ENCODE measurements at regions not wholly inside any gene's neighbourhood (a gene's known extent, or its start where the extent isn't known, plus 50 kb on each side); places are given as distances from the start of the nearest gene placed in this dataset.
"Not testable (repeated sequence)": the region's sequence is repeated elsewhere in the genome, so short reads cannot be mapped to it uniquely, and the experiment has no call there.

DNA sequence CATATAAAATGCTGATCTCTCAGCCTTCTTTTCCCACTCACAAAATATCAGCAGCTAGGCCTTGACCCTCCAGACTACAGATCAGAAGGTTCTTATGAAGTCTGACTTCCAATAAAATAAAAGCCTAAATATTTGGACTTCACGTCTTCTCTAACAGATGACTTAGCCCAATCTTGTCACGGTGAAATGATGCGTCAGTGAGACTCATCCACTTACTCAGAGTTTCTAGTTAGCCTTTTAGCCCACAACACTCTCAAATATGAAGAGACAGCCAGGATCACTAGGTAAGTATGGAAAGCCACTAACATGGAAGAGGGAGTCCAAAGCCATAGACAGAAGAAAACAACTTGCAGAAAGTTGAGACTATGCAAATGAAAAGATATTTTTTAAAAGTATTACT lies 601.2 kb downstream of the PYDC2 start:
- no peak overlapping the region for H3K4me3 ChIP-seq (ENCODE audit: low read depth, low read length)
- ChIA-PET CTCF (no interaction called here), POLR2A (no interaction called here)
- TF ChIP-seq, protein P1, sequence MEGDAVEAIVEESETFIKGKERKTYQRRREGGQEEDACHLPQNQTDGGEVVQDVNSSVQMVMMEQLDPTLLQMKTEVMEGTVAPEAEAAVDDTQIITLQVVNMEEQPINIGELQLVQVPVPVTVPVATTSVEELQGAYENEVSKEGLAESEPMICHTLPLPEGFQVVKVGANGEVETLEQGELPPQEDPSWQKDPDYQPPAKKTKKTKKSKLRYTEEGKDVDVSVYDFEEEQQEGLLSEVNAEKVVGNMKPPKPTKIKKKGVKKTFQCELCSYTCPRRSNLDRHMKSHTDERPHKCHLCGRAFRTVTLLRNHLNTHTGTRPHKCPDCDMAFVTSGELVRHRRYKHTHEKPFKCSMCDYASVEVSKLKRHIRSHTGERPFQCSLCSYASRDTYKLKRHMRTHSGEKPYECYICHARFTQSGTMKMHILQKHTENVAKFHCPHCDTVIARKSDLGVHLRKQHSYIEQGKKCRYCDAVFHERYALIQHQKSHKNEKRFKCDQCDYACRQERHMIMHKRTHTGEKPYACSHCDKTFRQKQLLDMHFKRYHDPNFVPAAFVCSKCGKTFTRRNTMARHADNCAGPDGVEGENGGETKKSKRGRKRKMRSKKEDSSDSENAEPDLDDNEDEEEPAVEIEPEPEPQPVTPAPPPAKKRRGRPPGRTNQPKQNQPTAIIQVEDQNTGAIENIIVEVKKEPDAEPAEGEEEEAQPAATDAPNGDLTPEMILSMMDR (IDR thresholded peaks at IDR 0.05; ENCODE audit: insufficient read depth, low read length, missing control alignments): no peak
- DNase-seq (ENCODE audit: low read depth, low spot score): no peak

DNA sequence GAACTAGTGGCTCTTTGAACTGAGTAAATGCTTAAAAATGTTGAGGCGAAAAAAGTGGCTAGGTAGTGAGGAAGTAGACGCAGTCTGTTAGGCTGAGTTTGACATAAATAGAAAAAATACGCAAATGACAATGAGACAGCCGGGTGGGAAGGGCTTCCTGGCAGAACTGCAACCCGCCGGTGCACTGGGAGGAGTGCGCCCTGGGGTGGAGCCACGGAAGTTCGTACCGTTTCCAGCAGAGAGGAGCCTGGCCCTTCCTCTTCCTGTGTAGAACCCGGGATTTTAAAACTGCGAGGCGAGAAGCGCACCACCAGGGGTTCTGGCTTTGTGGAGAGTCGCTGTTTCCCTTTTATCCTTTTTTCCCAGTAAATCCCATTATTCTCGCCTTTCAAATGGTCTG lies 602.6 kb downstream of the PYDC2 start:
- TF ChIP-seq, protein P1 (IDR thresholded peaks at IDR 0.05; ENCODE audit: insufficient read depth, low read length, missing control alignments): no peak
- POLR2A ChIA-PET: no interaction called here
- no peak for DNase-seq (ENCODE audit: low read depth, low spot score)
- CTCF ChIA-PET: no interaction called here
- H3K4me3 ChIP-seq (ENCODE audit: low read depth, low read length): no peak overlapping the region

DNA sequence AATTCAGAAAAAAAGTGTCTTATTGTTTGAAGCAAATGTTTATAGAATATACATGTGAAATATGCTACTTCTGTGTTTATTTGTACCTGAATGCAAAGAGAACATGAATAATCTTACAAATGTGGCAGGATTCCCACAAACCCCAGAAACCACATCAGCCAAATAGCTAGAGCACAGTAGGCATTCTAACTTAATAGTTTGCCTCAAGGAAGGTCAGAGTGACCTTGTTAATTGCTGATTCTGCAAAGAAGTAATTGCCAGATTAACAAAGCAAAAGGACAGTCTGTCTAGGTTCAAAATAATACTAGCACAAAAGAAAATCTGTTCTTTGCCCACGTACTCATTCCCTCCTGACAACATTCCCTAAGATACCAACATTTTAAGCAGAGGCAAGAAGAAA lies 604.0 kb downstream of the PYDC2 start:
- CTCF ChIA-PET: no interaction called here

DNA sequence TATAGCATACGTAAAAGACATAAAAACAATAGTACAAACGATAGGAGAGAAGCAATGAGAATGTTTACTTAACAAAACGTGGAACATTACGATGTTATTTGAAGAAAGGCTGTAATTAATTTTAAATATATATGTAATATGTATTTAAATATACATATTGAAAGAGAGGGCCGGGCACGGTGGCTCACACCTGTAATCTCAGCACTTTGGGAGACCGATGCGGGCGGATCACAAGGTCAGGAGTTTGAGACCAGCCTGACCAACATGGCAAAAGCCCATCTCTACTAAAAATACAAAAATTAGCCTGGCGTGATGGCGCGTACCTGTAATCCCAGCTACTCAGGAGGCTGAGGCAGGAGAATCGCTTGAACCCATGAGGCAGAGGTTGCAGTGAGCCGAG lies 605.3 kb downstream of the PYDC2 start:
- POLR2A ChIA-PET, CTCF ChIA-PET: not testable (repeated sequence)

More for the DNA sequence above, 604.0 kb downstream of the PYDC2 start:
- H3K4me3 ChIP-seq (ENCODE audit: low read depth, low read length): no peak overlapping the region
- DNase-seq (ENCODE audit: low read depth, low spot score): no peak
- TF ChIP-seq, protein P1 (IDR thresholded peaks at IDR 0.05; ENCODE audit: insufficient read depth, low read length, missing control alignments): no peak
- POLR2A ChIA-PET: no interaction called here

DNA sequence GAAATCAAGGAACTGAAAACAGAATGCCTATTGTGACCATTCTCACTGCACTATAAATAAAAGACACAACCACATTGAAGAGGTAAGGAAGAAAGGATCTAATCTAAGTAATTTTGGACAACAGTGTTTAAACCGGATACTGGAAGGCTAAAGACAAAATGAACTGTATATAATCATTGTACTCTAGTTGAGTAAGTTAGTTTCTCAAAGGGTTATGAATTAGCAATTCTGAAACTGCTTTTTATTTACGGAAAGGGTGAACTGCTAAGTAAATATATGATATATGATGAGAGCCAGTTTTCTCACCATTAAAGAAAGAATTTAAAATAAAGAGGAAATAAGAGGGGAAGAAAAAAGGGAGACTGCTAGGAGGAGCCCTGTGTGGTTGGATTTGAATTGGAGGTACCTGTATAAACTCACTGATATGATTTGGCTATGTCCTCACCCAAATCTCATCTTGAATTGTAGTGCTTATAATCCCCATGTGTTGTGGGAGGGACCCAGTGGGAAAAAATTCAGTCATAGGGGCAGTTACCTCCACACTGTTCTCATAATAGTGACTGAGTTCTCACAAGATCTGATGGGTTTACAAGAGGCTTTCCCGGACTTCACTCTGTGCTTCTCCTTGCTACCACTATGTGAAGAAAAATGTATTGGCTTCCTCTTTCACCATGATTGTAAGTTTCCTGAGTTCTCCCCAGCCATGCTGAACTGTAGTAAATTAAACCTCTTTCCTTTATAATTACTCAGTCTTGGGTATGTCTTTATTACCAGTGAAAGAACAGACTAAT lies 607.7 kb downstream of the PYDC2 start:
- POLR2A ChIA-PET: no interaction called here
- TF ChIP-seq, protein P1 (IDR thresholded peaks at IDR 0.05; ENCODE audit: insufficient read depth, low read length, missing control alignments): no peak

More for the DNA sequence above, 605.3 kb downstream of the PYDC2 start:
- H3K4me3 ChIP-seq (ENCODE audit: low read depth, low read length); DNase-seq (ENCODE audit: low read depth, low spot score): not testable (repeated sequence)

DNA sequence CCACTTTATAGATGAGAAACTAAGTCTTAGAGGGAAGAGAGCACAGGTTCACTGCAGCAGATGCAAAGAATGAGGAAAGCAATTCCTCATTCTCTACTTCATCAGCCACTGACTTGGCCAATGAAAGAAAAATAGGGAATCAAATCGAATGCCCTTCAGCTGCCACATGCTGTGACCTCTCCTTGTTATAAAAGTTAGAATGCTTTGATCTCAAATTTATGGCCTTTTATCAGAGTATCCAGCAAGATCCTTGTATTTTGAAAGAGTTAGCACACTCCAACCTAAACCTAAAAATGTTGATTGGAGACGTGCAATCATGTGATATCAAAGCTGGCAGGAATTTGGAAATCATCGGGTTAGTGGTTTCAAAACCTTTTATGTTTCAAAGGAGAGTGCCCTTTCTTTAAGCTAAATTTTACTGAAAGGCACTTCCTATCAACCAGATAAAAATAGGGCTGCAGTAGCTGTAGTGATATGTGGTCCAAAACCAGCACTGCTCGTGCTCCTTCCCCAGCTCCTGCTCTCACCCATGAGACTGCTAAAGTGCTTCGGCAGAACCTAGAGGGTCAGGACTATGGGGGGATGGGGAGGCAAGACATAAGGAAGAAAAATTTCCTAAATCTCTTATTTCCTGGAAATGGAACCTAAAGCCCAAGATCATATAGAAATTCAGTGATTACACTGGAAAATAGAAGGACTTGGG lies 617.0 kb downstream of the PYDC2 start:
- TF ChIP-seq, protein P1 (IDR thresholded peaks at IDR 0.05; ENCODE audit: insufficient read depth, low read length, missing control alignments): no peak
- ChIA-PET CTCF (no interaction called here), POLR2A (no interaction called here)
- no peak for DNase-seq (ENCODE audit: low read depth, low spot score)
- H3K4me3 ChIP-seq (ENCODE audit: low read depth, low read length): no peak overlapping the region

More for the DNA sequence above, 607.7 kb downstream of the PYDC2 start:
- CTCF ChIA-PET: no interaction called here
- H3K4me3 ChIP-seq (ENCODE audit: low read depth, low read length): no peak overlapping the region
- DNase-seq (ENCODE audit: low read depth, low spot score): no peak
